GM12878 (cell line): ENCODE measurements at regions not wholly inside any gene's neighbourhood (a gene's known extent, or its start where the extent isn't known, plus 50 kb on each side); places are given as distances from the start of the nearest gene placed in this dataset.

Experiments used
- EP300 ChIP-seq, 2 experiments: fragments of 150-350 bp in 1 of 2; IDR thresholded peaks; 2 replicates each; pipeline ENCODE4 v1.6.1; 2011 to 2012; ENCODE audit warnings: low read depth in 2 of 2, low read length in 2 of 2, borderline replicate concordance in 1 of 2, improper control_type of control experiment in 1 of 2, inconsistent platforms in 1 of 2; ENCODE audit not compliant: control insufficient read depth in 1 of 2
- POLR2A ChIP-seq: IDR thresholded peaks from 2 replicates; pipeline ENCODE4 v1.6.1; 2011; ENCODE audit warnings: low read depth, mild to moderate bottlenecking, low read length
- ZBED1 ChIP-seq: IDR thresholded peaks from 2 replicates; pipeline ENCODE4 v1.6.1; 2016; ENCODE audit warnings: borderline replicate concordance
- TF ChIP-seq, protein P1 (sequence below): fragments of 450-650 bp; IDR thresholded peaks from 2 replicates; pipeline ENCODE4 v1.6.1; 2017; ENCODE audit warnings: mild to moderate bottlenecking, moderate library complexity
- TF ChIP-seq, protein P2 (sequence below), 3 experiments: IDR thresholded peaks in 2 of 3; conservative IDR thresholded peaks in 1 of 3; 2 replicates each; pipeline ENCODE4 v1.5.1; 2011; ENCODE audit warnings: low read depth in 3 of 3, low read length in 3 of 3, mild to moderate bottlenecking in 3 of 3, control low read depth in 2 of 3, moderate library complexity in 2 of 3, inconsistent platforms in 1 of 3, mixed read lengths in 1 of 3; ENCODE audit not compliant: control insufficient read depth in 2 of 3, insufficient read depth in 1 of 3; ENCODE audit errors: extremely low read depth in 1 of 3

DNA sequence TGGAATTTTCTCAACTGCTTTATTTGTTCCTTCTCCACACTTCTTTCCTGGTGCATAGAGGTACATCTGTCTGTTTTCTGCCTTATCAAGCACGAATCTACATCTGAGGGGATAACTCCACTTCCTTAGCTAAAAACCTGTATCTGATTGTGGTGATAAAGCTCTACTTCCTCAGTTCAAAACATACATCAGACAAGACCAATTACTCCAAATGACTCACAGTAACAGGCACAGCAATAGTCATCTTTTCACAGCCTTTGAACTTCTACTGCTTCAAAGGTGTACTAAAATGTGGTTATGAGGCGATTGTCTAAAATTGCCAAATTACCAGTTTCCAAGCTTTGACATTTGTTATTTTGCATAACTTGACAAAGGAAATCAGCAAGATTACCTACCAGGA is 803.6 kb upstream of the ZEB2 start:
- TF ChIP-seq, protein P1, sequence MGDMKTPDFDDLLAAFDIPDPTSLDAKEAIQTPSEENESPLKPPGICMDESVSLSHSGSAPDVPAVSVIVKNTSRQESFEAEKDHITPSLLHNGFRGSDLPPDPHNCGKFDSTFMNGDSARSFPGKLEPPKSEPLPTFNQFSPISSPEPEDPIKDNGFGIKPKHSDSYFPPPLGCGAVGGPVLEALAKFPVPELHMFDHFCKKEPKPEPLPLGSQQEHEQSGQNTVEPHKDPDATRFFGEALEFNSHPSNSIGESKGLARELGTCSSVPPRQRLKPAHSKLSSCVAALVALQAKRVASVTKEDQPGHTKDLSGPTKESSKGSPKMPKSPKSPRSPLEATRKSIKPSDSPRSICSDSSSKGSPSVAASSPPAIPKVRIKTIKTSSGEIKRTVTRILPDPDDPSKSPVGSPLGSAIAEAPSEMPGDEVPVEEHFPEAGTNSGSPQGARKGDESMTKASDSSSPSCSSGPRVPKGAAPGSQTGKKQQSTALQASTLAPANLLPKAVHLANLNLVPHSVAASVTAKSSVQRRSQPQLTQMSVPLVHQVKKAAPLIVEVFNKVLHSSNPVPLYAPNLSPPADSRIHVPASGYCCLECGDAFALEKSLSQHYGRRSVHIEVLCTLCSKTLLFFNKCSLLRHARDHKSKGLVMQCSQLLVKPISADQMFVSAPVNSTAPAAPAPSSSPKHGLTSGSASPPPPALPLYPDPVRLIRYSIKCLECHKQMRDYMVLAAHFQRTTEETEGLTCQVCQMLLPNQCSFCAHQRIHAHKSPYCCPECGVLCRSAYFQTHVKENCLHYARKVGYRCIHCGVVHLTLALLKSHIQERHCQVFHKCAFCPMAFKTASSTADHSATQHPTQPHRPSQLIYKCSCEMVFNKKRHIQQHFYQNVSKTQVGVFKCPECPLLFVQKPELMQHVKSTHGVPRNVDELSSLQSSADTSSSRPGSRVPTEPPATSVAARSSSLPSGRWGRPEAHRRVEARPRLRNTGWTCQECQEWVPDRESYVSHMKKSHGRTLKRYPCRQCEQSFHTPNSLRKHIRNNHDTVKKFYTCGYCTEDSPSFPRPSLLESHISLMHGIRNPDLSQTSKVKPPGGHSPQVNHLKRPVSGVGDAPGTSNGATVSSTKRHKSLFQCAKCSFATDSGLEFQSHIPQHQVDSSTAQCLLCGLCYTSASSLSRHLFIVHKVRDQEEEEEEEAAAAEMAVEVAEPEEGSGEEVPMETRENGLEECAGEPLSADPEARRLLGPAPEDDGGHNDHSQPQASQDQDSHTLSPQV: no peak
- TF ChIP-seq EP300 (IDR thresholded peaks at IDR 0.05; ENCODE audit: borderline replicate concordance in 1 of 2, control insufficient read depth in 1 of 2, low read depth in 2 of 2, low read length in 2 of 2) (no peak), POLR2A (no peak), ZBED1 (no peak)
- TF ChIP-seq, protein P2, sequence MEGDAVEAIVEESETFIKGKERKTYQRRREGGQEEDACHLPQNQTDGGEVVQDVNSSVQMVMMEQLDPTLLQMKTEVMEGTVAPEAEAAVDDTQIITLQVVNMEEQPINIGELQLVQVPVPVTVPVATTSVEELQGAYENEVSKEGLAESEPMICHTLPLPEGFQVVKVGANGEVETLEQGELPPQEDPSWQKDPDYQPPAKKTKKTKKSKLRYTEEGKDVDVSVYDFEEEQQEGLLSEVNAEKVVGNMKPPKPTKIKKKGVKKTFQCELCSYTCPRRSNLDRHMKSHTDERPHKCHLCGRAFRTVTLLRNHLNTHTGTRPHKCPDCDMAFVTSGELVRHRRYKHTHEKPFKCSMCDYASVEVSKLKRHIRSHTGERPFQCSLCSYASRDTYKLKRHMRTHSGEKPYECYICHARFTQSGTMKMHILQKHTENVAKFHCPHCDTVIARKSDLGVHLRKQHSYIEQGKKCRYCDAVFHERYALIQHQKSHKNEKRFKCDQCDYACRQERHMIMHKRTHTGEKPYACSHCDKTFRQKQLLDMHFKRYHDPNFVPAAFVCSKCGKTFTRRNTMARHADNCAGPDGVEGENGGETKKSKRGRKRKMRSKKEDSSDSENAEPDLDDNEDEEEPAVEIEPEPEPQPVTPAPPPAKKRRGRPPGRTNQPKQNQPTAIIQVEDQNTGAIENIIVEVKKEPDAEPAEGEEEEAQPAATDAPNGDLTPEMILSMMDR (IDR thresholded peaks at IDR 0.05 in 2 of 3, conservative IDR thresholded peaks at IDR 0.05 in 1 of 3; ENCODE audit: control insufficient read depth in 2 of 3, extremely low read depth in 1 of 3, insufficient read depth in 1 of 3, low read depth in 3 of 3, low read length in 3 of 3): no peak
